Astrocyte of the cerebellum (primary cell): ENCODE measurements at regions not wholly inside any gene's neighbourhood (a gene's known extent, or its start where the extent isn't known, plus 50 kb on each side); places are given as distances from the start of the nearest gene placed in this dataset.

Experiments used
- DNase-seq: peaks from one replicate; pipeline ENCODE4 v3.0.0-alpha.2; 2011; ENCODE audit warnings: low read depth
- H3K4me3 ChIP-seq: 2 replicates; pipeline ENCODE4 v1.5.1; 2011; ENCODE audit warnings: mild to moderate bottlenecking, low read depth, low read length, moderate library complexity
- in situ Hi-C: cut with HindIII; loops from 2 replicates; pipeline ENCODE4 v1.10.0; 2017; ENCODE audit warnings: low sequenced_read_pairs
- TF ChIP-seq, protein P1 (sequence below): IDR thresholded peaks from 2 replicates; pipeline ENCODE4 v1.5.1; 2012; ENCODE audit warnings: low read length, low read depth, moderate library complexity, mild to moderate bottlenecking; ENCODE audit errors: missing control alignments

DNA sequence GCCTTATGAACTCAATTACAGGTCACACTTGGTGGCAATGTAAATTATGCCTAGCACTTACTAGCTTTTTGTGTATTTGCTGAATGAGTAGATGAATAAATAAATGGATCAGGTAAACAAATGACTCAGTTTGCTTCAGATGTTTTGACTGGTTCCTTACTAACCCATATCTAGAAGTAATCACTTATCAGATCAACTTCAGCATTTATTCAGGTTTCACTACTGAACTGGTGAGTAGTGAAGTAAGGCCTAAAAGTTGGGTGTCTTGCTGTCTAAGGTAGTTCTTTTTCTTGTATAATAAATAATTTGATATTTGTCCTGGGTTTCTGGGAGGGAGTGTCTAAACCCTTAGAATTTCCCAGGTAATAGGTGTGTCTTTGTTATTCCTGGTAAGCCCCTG lies 205.0 kb downstream of the UXS1 start:
- in situ Hi-C loops: no loop called here
- no peak for DNase-seq
- TF ChIP-seq, protein P1, sequence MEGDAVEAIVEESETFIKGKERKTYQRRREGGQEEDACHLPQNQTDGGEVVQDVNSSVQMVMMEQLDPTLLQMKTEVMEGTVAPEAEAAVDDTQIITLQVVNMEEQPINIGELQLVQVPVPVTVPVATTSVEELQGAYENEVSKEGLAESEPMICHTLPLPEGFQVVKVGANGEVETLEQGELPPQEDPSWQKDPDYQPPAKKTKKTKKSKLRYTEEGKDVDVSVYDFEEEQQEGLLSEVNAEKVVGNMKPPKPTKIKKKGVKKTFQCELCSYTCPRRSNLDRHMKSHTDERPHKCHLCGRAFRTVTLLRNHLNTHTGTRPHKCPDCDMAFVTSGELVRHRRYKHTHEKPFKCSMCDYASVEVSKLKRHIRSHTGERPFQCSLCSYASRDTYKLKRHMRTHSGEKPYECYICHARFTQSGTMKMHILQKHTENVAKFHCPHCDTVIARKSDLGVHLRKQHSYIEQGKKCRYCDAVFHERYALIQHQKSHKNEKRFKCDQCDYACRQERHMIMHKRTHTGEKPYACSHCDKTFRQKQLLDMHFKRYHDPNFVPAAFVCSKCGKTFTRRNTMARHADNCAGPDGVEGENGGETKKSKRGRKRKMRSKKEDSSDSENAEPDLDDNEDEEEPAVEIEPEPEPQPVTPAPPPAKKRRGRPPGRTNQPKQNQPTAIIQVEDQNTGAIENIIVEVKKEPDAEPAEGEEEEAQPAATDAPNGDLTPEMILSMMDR: no peak

GRCh38 chr2:105977807-105978206 lies 216.3 kb downstream of the UXS1 start:
- in situ Hi-C loops: loop anchor here (10.0 kb wide), 1 partner anchor 83 kb away; no protein-coding TSS in a partner anchor
- TF ChIP-seq, protein P1: no peak
- no peak overlapping the region for H3K4me3 ChIP-seq
- no peak for DNase-seq

More for the DNA sequence above, 205.0 kb downstream of the UXS1 start:
- H3K4me3 ChIP-seq: no peak overlapping the region

- peak; percentile 3 for DNase-seq
- H3K4me3 ChIP-seq: no peak overlapping the region
- in situ Hi-C loops: loop anchor here (10.0 kb wide), 1 partner anchor 82 kb away; no protein-coding TSS in a partner anchor
- TF ChIP-seq, protein P1: no peak
Observed at GRCh38 chr2:105977212-105977611, 216.9 kb downstream of the UXS1 start.

- no peak for DNase-seq
- TF ChIP-seq, protein P1: no peak
- in situ Hi-C loops: loop anchor here (10.0 kb wide), 1 partner anchor 80 kb away; no protein-coding TSS in a partner anchor
- no peak overlapping the region for H3K4me3 ChIP-seq
Observed at GRCh38 chr2:105974812-105975211, 219.3 kb downstream of the UXS1 start.

DNA sequence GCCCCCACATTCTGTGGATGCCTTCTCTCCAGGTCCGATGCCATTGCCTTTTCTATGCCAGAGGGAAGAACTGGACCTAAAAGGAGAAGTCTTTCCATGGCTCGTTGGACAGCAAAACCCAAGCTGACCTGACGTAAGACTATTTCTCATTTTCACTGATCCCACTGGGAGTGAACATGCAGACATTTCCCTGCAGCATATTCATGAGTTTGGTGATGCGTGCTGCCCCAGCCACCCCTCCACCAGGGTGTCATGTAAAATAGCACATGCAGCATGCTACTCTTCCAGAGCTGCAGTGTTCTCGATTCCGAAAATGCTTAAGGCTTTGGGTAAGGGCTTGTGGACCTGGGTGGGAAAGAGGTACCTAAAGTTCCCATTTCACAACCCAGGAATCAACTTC lies 221.2 kb downstream of the UXS1 start:
- in situ Hi-C loops: loop anchor here (10.0 kb wide), 1 partner anchor 78 kb away; no protein-coding TSS in a partner anchor
- DNase-seq: no peak
- H3K4me3 ChIP-seq: no peak overlapping the region
- TF ChIP-seq, protein P1: no peak

GRCh38 chr2:105972246-105972645 lies 221.9 kb downstream of the UXS1 start:
- TF ChIP-seq, protein P1: no peak

More at GRCh38 chr2:105972246-105972645, 221.9 kb downstream of the UXS1 start:
- no peak overlapping the region for H3K4me3 ChIP-seq
- in situ Hi-C loops: loop anchor here (10.0 kb wide), 1 partner anchor 77 kb away; no protein-coding TSS in a partner anchor
- DNase-seq: no peak
